ENCODE measurements at regions not wholly inside any gene's neighbourhood (a gene's known extent, or its start where the extent isn't known, plus 50 kb on each side); places are given as distances from the start of the nearest gene placed in this dataset.
"Not testable (repeated sequence)": the region's sequence is repeated elsewhere in the genome, so short reads cannot be mapped to it uniquely, and the experiment has no call there.

DNA sequence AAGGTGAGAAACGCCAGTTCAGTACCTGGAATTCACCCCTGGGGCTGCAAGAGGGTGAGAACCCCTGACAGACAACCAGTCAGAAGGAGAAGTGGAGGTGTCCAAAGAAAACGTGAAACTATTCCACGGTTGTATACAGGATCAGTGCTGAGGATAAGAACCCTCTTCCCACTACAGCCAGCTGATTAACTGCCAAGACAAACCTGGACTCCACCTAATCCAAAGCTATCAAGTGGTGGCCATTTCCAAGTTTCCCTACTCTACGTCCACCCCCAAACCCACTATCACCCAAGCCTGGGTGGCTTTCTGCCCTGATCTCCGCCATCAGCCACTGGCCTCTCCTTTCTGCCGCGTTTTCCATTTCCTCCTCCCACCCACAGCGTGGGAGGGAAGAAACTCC, 312.3 kb upstream of the ID2 start:
- no peak for DNase-seq

DNA sequence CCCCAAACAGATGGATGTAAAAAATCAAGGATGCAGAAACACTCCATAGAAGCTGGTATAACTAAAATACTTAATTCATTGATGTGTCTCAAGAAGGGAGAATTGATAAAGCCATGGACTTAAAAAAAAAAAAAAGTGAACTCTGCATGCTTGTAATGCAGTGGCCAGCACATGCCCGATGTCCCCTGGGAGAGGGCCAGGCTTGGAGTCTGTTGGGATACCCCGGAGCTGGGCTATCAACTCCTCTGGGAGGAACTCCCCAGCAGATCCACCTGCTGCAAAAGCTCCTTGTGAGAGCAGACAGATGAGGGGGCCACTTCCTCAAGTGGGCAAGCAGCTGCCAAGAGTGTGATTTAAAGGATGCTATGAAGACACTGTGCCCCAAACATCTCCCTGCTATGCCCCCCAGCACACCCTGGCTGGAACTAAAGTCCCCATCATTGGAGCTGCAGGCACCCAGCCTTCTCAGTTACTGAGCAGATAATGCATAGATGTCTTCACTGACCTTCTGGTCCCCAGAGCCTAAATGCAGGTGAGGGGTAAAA, 311.5 kb upstream of the ID2 start:
- DNase-seq, result no peak

DNA sequence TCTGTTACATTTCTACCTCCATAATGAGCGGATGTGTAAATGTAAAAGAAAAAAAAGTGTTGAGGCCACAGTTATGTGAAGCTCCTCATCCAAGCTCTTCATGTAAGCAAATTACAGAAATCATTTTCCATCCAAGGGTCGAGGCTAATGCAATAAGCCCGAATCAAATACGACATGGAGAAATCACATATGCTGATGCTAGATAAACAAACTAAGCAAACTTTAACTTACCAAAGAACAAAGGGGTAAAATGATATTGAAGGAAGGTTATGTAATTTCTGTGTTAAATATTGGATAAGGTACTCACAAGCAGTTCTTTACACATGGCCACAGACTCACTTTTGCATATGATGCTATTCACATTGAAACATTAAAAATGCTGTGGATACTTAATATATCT, 310.2 kb upstream of the ID2 start:
- DNase-seq, result no peak

GRCh38 chr2:8374782-8375181, 307.1 kb upstream of the ID2 start:
- no peak for DNase-seq

GRCh38 chr2:8376603-8377410, 305.0 kb upstream of the ID2 start:
- DNase-seq, result no peak

DNA sequence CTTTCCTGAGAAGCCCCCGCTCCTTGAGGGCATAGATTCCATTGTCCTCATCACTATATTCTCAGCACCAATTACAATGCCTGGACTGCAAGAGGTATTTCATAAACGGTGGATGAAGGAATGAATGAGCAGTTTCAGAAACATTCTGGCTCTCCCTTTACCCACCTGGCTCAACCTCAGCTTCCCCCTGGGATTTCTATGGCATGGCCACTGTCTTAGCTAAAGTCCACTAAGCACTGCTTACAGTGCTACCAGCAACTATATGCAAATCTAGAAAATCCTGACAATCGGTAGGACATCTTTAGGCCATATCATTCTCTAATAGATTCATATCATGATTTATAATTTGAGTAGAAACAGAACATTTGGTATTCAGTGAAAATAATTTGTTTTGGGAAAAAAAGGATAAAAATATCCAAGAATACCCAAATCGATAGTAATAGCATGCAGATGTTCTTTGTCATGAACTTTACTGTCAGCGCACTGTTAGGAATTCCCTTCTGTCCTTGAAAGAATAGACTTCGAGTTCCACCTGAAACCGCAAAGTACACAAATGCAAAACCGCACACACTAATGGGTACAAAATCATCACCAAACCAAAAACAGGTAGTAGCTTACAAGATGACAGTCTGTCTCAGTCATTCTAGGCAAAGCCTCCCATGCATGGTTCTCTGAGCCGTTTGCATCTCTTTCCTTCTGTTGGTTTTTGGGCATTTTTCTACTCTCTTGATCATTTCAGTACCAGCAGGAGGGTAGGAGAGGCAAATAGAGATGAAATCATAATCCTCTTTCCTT, 303.6 kb upstream of the ID2 start:
- no peak for DNase-seq

DNA sequence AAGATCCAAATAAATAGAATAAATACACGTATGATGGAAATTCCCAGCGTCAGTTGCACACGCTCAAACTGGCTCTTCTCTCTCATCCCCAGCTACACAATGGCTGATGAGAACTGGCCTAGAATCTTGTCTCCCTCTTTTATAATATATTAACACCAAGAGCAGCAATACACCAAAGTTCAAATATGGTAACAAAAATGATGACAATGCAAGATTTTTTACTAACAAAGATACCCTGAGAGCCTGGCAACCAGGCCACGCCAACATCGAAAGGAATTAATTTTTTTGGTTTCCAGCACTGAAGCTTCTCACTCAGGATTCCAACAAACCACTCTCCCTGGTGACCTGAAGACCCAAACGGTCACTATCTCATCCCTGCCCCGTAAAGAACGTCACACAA, 302.7 kb upstream of the ID2 start:
- DNase-seq, result no peak

- no peak for DNase-seq
These were observed 302.3 kb upstream of the ID2 start for GRCh38 chr2:8379549-8379948.

DNA sequence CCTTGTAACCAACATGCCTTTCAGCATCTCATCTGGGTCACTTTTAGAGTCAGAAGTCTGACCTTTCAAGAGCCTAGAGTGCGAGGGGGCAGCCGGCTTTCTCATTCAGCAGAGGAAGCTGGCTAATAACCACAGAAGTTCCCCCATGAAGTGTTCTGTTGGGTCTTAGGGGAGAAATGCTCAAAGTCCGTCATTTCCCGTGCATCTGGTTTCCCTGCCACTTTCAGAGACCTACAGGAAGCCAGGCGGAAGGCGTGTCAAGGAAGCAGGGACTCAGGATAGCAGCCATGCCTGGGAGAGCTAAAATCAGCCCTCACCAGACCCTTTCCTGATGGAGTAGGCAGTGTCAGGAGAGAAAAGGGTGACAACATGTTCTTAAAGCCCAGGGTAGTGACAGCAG, 301.8 kb upstream of the ID2 start:
- DNase-seq, result no peak

DNA sequence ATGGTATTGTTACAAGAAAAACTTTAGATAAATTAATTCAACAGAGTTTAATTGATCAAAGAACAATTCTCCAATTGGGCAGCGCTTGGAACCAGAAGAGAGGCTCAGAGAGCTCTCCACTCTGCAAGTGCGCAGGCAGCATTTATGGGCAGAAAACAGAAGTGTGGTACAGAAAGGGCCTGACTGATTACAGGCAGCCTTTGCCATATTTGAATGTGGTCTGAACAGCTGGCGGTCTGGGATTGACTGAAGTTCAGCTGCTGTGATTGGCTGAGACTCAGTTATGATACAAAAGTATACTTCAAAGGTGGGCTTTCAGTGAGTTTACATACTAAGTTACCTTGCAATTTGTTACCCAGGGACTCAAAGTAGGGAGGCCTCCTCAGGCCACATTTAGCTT, 301.3 kb upstream of the ID2 start:
- DNase-seq, result no peak

- DNase-seq, result no peak
These were observed 299.4 kb upstream of the ID2 start for GRCh38 chr2:8382485-8382884.

DNA sequence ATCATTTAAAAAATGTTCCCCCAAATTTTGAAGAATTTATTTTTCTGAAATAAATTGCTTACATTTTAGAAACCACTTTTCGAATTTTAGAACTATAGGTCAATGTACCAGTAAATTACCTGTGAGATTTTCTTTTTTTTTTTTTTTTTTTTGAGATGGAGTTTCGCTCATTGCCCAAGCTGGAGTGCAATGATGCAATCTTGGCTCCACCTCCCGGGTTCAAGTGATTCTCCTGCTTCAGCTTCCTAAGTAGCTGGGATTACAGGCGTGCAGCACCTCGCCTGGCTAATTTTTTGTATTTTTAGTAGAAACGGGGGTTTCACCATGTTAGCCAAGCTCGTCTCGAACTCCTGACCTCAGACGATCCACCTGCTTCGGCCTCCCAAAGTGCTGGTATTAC, 295.1 kb upstream of the ID2 start:
- DNase-seq, result not testable (repeated sequence)

DNA sequence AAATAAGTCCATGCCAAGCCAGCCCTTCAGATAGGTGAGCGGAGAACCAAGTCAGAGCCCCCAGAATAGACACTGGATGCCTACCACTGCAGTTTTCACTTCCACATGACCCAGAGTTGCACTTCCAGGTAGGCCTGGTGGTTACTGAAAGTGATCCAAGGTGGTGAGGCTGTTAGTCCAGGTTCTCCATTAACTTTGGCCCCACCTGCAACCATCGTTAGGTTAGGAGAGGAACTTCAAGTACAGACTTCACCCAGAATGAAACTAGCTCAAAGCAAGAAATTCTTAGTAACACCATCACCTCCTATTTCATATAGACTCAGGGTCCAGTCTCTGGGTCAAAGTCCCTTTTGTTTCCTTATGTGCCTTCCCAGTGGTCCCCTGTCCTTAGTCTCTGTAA, 293.1 kb upstream of the ID2 start:
- no peak for DNase-seq

DNA sequence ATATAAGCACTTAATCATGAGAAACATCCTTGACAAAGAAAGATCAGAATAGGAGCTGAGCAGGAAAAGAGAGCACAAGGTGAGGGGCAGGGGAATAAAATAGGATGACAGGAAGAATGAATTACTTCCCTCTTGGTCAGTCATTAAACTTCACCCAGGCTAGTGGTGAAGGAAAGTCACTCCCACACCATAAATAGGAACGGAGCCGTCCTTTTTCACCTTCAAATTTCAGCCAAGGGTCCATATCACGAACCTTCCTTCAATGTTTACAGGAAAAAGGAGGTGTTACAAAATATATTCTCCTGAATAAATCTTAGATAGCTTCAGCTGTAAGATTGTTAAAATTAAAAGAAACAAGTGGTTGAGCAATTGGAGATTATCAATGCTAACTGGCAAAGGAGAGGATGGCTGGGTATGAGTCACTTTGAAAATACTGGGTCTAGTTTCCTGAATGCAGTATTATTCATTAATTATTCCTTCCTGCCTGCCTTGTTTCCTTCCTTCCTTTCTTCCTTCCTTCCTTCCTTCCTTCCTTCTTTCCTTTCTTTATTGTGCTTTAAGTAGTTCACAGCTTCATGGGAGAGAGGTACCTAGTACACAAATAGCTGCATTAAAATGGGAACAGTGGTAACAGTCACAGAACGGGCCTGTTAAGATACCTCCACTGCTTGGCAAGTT, 292.3 kb upstream of the ID2 start:
- DNase-seq, result no peak

DNA sequence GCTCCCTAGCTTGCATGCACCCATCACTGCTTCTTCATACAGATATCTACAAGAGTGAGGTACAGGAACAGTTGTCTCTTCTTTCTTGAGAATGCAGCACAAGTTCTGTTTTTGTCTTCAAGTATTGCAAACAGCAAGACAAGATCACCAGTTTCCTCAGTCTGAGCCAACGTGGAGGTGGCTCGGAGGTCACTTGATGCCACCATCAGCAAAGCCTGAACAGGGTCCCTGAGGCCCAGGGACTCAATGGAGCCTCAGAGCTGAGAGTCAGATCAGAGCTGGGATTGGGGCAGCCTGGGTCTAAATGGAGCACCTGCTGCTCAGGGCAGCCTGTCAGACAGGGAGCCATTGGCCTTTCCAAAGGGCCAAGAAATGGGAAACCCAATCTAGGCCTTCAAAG, 290.7 kb upstream of the ID2 start:
- no peak for DNase-seq

- no peak for DNase-seq
These were observed 290.3 kb upstream of the ID2 start for GRCh38 chr2:8391584-8391983.

DNA sequence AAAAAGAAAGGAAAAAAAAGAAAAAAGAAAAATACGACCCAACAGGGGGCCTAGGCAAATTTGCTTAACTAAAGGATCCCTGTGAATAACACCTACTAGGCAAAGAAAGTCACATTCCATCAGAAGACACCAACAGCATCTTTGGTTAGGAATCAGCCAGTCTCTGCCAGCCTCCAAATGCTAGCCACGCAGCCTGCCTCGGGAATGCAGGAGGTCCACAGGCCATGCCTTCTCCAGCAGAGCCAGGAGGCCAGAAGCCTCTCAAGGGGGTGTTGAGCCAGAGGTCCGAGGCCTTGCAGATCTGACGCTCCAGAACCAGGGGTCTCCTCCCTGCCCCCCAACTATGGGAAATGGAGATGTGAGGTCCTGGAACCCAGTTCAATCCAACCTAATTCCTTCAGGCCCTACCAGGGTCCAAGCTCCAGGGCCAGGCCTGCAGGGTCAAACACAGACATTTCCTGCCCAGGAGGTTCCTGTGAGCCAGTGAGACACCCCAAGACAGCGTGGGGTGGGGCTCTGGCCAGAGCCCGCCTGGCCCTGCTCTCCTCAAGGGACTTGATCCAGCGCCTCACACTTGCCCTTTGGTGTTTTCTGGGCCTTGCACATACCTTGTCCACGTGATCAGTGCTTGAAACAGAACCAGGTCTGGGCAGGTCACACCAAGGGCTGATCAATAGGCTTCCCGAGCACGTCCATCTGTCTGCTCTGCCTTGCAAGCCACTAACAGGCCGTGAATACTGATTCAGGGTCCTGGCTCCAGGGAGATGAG, 289.6 kb upstream of the ID2 start:
- no peak for DNase-seq

DNA sequence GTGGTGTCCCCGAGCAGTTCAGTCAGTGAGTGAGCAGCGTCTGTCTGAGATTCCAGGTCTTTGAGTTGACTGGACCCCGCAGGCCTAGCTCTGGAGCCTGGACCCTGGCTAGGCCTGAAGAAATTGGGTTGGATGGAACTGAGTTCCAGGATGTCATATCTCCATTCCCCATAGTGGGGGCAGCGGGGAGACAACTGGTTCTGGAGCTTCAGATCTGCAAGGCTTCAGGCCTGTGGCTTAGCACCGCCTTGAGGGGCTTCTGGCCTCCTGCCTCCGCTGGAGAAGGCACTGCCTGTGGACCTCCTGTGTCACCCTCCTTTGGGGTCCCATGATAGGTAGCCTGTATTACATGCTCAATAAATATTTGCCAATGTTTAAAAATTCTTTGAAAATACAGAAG, 288.4 kb upstream of the ID2 start:
- DNase-seq, result no peak

GRCh38 chr2:8394131-8394530, 287.7 kb upstream of the ID2 start:
- DNase-seq, result no peak

DNA sequence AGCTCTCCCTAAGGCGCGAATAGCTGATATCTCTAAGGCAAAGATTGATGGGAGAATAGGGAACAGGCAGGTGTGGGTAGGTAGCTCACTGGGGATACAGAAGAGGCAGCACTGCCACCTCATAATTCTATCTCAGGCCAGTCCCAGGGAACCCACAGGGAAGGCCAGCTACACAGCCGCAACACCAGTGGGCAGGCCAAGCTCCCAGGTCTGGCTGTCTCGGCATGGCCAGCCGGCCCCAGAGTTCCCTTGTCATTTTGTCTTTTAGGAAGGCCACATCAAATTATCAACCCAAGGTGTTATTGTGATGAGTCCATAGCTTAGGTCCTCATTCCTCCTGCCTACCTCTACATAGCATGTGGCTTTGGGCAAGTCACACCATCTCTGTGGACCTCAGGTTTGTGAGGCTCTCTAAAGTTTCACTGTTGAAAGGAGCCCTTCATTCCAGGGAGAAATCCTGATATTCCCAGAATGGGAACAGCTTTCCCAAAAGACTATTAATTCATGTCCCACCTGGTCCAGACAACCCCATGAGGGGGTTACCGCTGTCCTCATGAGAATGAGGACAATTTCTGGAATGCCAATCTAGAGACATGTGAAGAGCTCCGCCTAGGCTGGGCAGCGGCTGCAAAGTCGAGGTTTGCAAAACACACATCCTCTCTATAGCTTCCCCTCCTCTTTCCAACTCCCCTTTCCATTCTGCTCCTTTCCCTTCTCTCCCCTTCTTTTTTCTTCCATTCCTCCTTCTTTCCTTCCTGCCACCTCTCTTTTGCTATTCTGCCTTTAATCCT, 287.1 kb upstream of the ID2 start:
- DNase-seq, result no peak

DNA sequence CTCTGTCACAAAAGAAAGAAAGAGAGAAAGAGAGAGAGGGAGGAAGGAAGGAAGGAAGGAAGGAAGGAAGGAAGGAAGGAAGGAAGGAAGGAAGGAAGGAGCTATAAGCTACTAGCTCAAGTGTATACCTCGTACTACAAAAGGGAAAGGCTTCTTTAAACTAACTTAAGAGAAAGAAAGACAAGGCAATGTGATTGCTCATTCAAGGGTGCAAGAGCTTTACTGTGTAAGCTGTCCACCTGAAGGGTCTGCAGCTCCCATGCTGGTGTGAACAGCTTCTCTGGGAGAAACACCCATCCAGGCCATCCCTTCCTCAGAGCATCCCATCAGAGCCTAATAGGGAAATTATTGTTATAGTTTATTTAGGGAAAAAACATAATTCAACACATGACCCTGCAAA, 286.1 kb upstream of the ID2 start:
- no peak for DNase-seq

DNA sequence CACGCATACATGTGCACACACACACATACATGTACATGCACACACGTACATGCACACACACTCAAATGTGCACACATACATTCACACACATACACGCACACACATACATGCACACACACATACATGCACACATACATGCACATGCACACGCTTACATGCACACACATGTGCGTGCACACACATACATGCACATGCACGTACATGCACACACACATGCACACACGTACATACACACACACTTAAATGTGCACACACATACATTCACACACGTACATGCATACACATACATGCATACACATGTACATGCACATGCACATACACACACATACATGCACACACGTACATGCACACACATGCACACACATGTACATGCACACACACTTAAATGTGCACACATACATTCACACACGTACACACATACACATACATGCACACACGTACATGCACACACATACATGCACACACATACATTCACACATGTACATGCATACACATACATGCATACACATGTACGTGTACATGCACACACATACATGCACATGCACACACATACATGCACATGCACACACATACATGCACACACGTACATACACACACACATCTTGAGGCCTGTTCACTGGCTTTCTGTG, 283.7 kb upstream of the ID2 start:
- no peak for DNase-seq
